Urinary bladder (tissue), 3 donors: ENCODE measurements at regions not wholly inside any gene's neighbourhood (a gene's known extent, or its start where the extent isn't known, plus 50 kb on each side); places are given as distances from the start of the nearest gene placed in this dataset.

Source experiments
- DNase-seq: peaks from one replicate; pipeline ENCODE4 v3.0.0-alpha.2; 2015; ENCODE audit errors: extremely low spot score
- H3K27ac ChIP-seq: one replicate; pipeline ENCODE4 v1.5.1; 2013; ENCODE audit warnings: low read depth, mild to moderate bottlenecking, moderate library complexity
- H3K36me3 ChIP-seq: one replicate; pipeline ENCODE4 v1.6.1; 2013; ENCODE audit warnings: mild to moderate bottlenecking, moderate library complexity; ENCODE audit not compliant: insufficient read depth
- H3K4me1 ChIP-seq: one replicate; pipeline ENCODE4 v1.6.1; 2013; ENCODE audit warnings: mild to moderate bottlenecking, moderate library complexity; ENCODE audit not compliant: insufficient read depth
- H3K4me3 ChIP-seq: one replicate; pipeline ENCODE4 v1.5.1; 2013; ENCODE audit warnings: low read depth, low read length
- WGBS: extraction: QIAGEN DNeasy Blood & Tissue Kit; methylation state at CpG from one replicate; pipeline ENCODE4 v1.1.7; 2013; 5-methylcytosine and 5-hydroxymethylcytosine counted together
- donor health status: healthy with polysubstance abuse.
- donor health status: healthy.

DNA sequence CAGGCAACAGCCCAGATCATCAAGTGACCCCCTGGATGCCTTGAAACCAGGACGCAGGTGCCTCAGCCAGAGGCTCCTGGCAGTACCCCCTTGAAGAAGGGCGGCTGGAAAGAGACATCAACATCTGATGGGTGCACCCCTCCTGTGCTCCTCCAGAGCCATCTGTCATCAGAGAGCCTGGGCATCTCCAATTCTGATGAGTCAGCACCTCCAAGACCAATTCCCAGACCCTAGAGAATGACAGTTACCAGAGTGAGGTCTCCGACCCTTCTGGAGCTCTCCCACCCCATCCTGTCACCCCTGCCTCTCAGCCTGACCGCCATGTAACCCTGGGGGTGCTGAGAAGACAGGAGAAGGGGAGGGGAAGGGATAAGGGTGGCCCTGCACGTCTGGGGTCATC is 433.7 kb downstream of the SOX9 start:
- H3K36me3 ChIP-seq: no peaks in the 10 kb centered on the region
- no peaks in the 10 kb centered on the region for H3K4me1 ChIP-seq
- no peak overlapping the region for H3K4me3 ChIP-seq
- 63% methylated on average over 5 of the region's 5 CpGs for WGBS
- DNase-seq: no peak
- H3K27ac ChIP-seq: no peak overlapping the region

- Histone ChIP-seq H3K4me1 (no peaks in the 10 kb centered on the region), H3K36me3 (no peaks in the 10 kb centered on the region), H3K4me3 (no peak overlapping the region), H3K27ac (no peak overlapping the region)
- DNase-seq: no peak
- WGBS: 70% methylated on average over 9 of the region's 9 CpGs
Measured at GRCh38 chr17:72555052-72555451, 434.2 kb downstream of the SOX9 start.

- WGBS: 36% methylated on average over 24 of the region's 24 CpGs
- Histone ChIP-seq H3K36me3 (no peaks in the 10 kb centered on the region), H3K4me3 (no peak overlapping the region), H3K27ac (no peak overlapping the region), H3K4me1 (peaks cover 2% of the 10 kb centered on the region)
- DNase-seq: no peak
Measured at GRCh38 chr17:72556944-72557826, 436.4 kb downstream of the SOX9 start.

GRCh38 chr17:72558971-72559476 is 438.2 kb downstream of the SOX9 start:
- Histone ChIP-seq H3K4me1 (peaks cover 2% of the 10 kb centered on the region), H3K4me3 (no peak overlapping the region), H3K27ac (no peak overlapping the region), H3K36me3 (no peaks in the 10 kb centered on the region)
- no peak for DNase-seq
- WGBS: 86% methylated on average over 10 of the region's 10 CpGs

DNA sequence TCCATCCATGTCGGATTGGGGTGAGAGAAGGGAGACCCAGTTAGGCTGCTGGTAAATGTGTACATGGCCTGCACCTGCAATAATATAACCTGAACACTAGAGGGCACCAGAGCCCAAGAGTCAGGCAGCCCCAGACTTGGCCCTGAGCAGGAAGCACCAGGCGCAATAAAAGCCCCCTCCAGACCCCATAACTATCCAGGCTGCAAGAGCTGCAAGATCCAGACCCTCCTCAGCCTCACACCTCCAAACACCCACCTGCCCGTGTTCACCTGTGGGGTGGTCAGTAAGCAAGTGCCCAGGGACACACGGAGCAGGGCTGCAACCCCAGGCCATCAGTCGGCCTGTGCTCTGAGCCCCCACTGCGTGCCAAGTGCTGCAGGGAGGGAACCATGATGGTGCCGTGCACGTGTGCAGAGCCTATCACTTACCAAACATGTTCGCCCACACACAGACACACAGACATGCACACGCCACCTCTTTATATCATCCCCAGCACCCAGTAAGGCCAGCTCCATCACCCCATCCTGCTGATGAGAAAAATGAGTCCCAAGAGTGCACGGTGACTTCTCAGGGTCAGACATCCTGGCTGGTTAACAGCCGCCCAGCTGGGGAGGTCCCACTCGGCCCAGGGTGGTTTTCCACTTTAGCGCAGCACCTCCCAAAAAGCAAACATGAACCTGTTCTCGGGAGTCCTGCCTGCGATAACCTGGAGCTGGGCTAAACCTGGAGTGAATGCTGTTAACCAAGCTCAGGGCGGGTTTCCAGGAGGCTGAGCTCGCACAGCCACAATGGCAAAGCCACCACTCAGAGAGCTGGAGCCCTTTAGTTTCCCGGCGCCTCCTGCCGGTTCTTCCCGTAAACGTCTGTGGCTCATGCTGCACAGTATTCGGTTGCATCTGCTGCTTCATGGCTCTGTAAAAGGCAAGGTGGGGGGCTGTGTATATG is 439.8 kb downstream of the SOX9 start:
- Histone ChIP-seq H3K36me3 (no peaks in the 10 kb centered on the region), H3K4me3 (no peak overlapping the region), H3K4me1 (peaks cover 2% of the 10 kb centered on the region), H3K27ac (no peak overlapping the region)
- 54% methylated on average over 24 of the region's 24 CpGs for WGBS
- DNase-seq: no peak

- DNase-seq: no peak
- 71% methylated on average over 5 of the region's 5 CpGs for WGBS
Measured at GRCh38 chr17:72561266-72561665, 440.4 kb downstream of the SOX9 start.

DNA sequence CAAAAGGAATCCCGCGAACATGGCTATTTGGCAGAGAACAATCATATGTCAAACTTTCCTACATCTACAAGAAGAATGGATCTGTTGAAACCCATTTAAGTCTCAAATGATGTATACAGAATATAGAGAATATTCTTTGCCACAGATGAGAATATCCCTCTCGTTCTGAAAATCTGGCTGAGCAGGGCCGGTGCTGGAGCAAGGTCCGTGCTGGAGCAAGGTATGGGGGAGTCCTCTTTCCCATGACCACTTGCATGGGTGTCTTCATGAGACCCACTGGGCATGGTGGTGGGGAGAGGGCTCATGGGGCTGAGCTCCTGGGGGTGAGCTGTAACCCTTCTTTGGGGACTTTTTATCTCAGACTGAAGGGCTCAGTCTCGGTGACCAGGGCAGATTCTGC is 440.9 kb downstream of the SOX9 start:
- 88% methylated on average over 6 of the region's 6 CpGs for WGBS
- no peak overlapping the region for H3K4me3 ChIP-seq
- no peak for DNase-seq

More at GRCh38 chr17:72561266-72561665, 440.4 kb downstream of the SOX9 start:
- Histone ChIP-seq H3K27ac (no peak overlapping the region), H3K4me1 (peaks cover 2% of the 10 kb centered on the region), H3K4me3 (no peak overlapping the region), H3K36me3 (no peaks in the 10 kb centered on the region)

DNA sequence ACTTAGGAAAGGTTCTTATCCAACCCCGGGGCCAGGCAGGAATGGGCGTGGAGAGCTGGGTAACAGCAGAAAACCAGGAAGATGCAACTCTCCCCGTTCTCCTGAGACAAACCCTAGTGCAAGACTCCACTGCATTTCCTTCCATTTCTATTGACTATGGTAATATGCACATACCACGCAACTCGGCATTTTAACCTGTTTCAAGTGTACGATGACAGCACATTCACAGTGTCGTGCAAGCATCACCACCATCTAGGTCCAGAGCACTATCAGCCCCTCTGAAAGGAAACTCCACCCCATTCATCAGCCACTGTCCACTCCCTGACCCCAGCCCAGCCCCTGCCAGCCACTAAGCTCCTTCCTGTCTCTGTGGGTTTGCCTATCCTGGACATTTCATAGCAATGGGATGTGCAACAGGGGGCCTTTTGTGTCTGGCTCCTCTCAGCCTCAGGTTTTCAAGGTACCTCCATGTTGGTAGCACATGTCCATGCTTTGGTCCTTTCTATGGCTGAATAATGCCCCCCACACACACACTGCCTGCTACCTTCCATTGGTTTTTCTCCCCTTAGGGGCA is 441.9 kb downstream of the SOX9 start:
- no peak for DNase-seq
- Histone ChIP-seq H3K36me3 (no peaks in the 10 kb centered on the region), H3K4me3 (no peak overlapping the region), H3K4me1 (peaks cover 2% of the 10 kb centered on the region), H3K27ac (no peak overlapping the region)
- WGBS: 74% methylated on average over 7 of the region's 7 CpGs

More for the DNA sequence above, 440.9 kb downstream of the SOX9 start:
- peaks cover 2% of the 10 kb centered on the region for H3K4me1 ChIP-seq
- no peaks in the 10 kb centered on the region for H3K36me3 ChIP-seq
- no peak overlapping the region for H3K27ac ChIP-seq

GRCh38 chr17:72563952-72564351 is 443.1 kb downstream of the SOX9 start:
- Histone ChIP-seq H3K27ac (no peak overlapping the region), H3K36me3 (no peaks in the 10 kb centered on the region), H3K4me1 (peaks cover 2% of the 10 kb centered on the region), H3K4me3 (no peak overlapping the region)
- DNase-seq: no peak
- WGBS: 86% methylated on average over 7 of the region's 7 CpGs

- Histone ChIP-seq H3K36me3 (no peaks in the 10 kb centered on the region), H3K4me1 (peaks cover 2% of the 10 kb centered on the region), H3K27ac (no peak overlapping the region), H3K4me3 (no peak overlapping the region)
- WGBS: 80% methylated on average over 5 of the region's 5 CpGs
- no peak for DNase-seq
Measured at GRCh38 chr17:72565006-72565405, 444.2 kb downstream of the SOX9 start.

GRCh38 chr17:72565758-72566157 is 444.9 kb downstream of the SOX9 start:
- WGBS: 88% methylated on average over 7 of the region's 7 CpGs

DNA sequence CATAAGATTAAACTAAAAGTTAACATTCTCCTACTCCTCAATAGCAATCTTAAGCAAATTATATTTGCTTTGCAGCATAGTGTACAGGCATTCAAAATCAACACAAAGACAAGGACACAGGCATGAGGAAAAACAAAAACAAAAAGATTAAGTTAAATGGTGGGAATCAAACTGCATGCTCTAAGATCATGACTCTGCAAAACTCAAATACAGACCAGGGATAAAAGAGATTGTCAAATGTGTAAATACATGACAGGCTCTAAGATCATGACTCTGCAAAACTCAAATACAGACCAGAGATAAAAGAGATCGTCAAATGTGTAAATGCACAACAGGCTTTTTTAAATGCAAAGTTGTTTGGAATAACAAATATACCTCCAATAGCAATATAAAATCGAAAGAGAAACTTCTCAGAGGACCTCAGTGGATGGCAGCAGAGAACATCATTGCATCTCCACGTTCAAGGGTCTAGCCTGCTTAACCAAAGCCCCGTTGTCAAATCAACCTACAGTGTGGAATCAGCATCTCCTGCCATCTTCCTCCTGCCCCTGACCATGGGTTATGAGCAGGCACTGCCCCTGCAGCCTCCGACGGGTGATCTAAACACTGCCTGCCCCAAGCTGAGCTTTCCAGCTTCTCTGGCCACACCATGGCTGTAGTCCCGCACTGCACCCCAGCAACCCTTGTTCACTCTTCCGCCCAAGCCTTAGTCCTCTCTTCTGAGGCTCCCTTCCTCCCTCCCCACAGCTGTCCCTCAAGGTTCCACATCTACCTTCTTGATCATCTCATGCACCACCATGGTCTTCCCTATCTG is 446.1 kb downstream of the SOX9 start:
- H3K36me3 ChIP-seq: no peaks in the 10 kb centered on the region
- 67% methylated on average over 8 of the region's 8 CpGs for WGBS
- H3K27ac ChIP-seq: no peak overlapping the region
- no peak for DNase-seq
- no peaks in the 10 kb centered on the region for H3K4me1 ChIP-seq
- H3K4me3 ChIP-seq: no peak overlapping the region

More at GRCh38 chr17:72565758-72566157, 444.9 kb downstream of the SOX9 start:
- Histone ChIP-seq H3K4me3 (no peak overlapping the region), H3K36me3 (no peaks in the 10 kb centered on the region), H3K27ac (no peak overlapping the region), H3K4me1 (peaks cover 2% of the 10 kb centered on the region)
- DNase-seq: no peak

DNA sequence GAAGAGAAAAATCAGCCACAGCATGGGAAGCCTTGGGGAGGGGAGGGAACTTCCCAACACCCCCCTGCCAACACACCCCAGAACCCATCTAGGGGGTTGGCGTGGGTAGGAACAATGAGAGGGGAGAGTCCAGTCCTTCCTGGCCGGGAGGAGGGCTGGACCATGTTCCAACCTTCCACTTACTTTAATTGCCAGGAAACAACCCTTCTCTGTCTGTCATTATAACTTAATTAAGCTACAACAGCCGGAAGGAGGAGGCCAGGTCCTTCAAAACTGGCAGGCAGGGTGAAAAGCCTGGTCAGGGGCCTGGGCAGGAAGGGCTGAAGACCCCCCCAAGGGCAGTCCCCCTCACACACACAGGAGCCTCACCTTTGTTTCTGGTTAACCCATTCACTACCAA is 447.0 kb downstream of the SOX9 start:
- Histone ChIP-seq H3K4me1 (no peaks in the 10 kb centered on the region), H3K4me3 (no peak overlapping the region), H3K36me3 (no peaks in the 10 kb centered on the region), H3K27ac (no peak overlapping the region)
- no peak for DNase-seq
- WGBS: 43% methylated on average over 3 of the region's 3 CpGs
